OCI-M1 (cell line): ENCODE measurements at regions not wholly inside any gene's neighbourhood (a gene's known extent, or its start where the extent isn't known, plus 50 kb on each side); places are given as distances from the start of the nearest gene placed in this dataset.
"Not testable (repeated sequence)": the region's sequence is repeated elsewhere in the genome, so short reads cannot be mapped to it uniquely, and the experiment has no call there.

Experiments
- DNase-seq: peaks from one replicate; lab custom pipeline; 2025; lab: John Stamatoyannopoulos, UW

DNA sequence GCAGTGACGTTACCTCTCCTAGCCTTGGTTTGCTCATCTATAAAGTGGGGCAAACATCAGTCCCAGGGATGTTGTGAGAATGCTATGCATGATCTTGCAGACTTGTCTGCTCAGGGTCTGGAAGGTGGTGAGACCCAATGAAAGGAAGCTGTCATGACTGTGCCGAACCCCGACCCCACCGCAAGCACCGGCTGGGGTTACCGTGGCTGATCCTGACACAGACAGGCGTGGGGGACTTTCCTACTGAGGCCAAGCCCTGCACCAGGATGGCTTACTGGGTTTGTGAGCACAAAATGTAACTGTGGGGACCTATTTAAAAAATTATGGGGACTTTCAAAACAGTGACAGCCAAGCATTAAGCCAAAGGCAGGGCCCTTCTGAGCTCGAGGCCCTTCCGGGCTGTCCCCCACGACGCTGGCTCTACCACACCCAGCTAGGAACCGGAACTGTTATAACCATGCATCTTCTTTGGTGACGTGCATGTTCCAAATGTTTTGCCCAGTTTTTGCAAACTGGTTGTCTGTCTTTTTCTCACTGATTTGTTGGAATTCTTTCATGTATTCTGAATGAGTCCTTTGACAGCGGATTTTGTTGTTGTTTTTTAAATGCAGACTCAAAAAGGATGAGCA lies 76.6 kb upstream of the PMEPA1 start:
- DNase-seq = no peak

DNA sequence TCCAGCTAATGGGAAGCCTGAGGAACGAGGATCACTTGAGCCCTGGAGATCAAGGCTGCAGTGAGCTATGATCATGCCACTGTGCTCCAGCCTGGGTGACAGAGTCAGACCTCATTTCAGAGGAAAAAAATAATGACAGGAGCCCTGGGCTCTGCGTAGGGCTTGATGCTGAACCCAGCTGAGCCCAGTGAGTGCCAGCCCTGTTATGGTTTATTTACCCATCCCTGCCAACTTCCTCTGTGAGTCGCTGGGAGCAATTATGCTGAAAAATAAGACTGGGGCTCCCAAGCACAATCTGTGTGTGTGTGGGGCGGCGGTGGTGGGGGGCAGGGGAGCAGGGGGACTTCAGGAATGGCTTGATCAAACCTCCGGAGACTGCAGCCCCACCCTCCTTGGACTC lies 75.9 kb upstream of the PMEPA1 start:
- no peak for DNase-seq

- DNase-seq = no peak
These were observed 75.2 kb upstream of the PMEPA1 start for GRCh38 chr20:57785061-57785460.

- DNase-seq = no peak
These were observed 74.4 kb upstream of the PMEPA1 start for GRCh38 chr20:57783956-57784837.

GRCh38 chr20:57783196-57783595 lies 73.4 kb upstream of the PMEPA1 start:
- no peak for DNase-seq

GRCh38 chr20:57782631-57783041 lies 72.8 kb upstream of the PMEPA1 start:
- DNase-seq = no peak

DNA sequence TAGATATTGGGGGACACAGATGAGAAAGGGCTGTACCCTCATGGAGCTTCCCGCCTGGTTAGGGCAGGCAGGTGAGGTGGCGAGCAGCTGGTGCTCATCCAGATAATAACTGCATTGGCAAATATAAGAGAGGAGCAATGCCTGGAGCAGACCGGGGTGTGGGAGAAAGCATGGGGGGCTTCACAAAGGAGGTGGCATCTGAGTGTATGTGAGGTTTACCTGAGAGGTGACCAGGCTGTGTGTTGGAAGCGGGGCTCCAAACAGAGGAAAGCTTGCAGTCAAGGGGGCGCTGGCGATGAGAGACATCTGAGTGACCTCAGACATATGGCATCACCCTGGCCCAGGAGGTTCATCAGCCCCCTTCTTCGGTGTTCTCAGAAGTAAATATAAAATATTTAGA lies 72.1 kb upstream of the PMEPA1 start:
- no peak for DNase-seq

- no peak for DNase-seq
These were observed 71.1 kb upstream of the PMEPA1 start for GRCh38 chr20:57780906-57781305.

DNA sequence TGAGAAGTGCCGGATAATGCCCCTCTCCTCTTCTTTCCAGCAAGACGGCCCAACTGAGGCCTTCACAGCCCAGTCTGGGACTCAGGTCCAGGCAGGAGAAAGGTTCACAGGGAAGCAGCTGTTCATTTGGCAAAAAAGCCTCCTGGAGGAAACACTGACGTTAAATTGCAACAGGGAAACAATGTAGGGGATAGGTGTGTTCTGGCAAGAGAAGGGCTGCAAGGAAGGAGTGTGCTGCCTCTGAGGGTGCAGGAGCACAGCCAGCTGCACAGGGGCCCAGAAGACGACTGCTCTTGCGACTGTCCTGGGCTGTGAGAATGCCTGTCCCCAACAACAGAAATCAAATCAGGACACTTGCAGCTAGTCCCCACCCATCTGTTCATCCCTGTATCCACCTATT lies 70.6 kb upstream of the PMEPA1 start:
- no peak for DNase-seq

- DNase-seq = no peak
These were observed 69.7 kb upstream of the PMEPA1 start for GRCh38 chr20:57779401-57780003.

DNA sequence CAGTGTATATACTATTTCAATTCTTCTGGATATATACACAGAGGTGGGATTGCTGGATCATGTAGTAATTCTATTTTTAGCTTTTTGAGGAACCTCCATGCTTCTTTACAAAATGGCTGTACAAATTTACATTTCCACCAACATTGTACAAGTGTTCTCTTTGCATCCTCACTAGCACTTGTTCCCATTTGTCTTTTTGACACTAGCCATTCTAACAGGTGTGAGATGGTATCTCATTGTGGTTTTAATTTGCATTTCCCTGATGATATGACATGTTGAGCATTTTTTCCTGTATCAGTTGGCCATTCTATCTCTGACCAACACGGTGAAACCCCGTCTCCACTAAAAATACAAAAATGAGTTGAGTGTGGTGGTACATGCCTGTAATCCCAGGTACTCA lies 68.1 kb upstream of the PMEPA1 start:
- no peak for DNase-seq

DNA sequence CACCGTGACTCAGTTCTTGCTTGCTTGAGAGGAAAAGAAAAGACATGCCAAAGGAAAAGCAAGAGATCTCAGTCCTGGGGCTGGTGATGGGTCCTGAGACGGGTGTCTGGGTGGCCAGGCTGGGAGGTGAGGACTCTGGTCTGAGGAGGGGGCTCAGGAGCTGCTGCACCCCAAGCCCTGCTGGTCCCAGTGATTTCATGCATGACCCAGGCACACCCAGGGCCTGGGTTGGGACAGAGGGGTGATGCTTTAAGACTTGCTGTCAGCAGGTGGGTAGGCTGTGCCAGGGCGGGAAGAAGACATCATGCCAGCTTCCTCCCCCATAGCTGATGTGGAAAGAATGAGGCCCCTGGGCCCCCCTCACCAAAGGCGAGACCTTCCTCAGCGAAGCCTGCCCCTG lies 65.1 kb upstream of the PMEPA1 start:
- no peak for DNase-seq

DNA sequence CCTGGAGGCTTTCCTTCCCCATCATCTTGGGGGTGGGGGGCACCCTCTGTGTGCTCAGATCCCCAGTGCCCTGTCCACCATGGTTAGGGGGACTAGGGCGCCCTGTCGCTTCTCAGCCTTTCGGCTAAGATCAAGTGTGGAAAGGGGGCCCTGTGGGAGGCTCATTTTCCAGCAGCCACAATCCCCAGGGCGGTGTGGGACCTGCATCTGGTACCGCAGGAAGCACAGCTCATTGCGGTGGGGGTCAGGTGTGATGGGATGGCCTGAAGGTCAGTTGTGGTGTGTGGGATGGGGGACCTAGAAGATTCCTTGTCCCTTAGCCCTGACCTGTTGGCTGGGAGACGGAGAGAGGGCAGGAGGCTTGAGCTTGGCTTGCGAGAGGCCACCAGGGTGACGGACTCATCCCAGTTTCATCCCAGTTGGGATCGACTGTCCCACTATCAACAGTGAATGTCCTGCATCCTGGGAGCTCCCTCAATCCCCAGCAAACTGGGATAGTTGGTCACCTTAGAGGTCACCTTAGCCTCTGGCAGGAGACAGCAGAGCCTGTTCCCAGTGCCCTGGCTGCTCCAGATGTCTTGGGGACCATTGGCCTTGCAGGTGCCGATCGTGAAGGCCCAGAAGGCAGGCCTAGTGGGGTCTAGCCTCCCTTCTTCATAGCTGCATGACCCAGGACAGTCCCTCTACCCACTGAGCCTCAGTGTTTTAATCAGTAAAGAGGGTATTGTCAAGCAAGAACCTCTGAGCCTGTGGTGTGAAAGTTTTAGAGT lies 64.5 kb upstream of the PMEPA1 start:
- DNase-seq = no peak

GRCh38 chr20:57773059-57773815 lies 63.4 kb upstream of the PMEPA1 start:
- DNase-seq = no peak

DNA sequence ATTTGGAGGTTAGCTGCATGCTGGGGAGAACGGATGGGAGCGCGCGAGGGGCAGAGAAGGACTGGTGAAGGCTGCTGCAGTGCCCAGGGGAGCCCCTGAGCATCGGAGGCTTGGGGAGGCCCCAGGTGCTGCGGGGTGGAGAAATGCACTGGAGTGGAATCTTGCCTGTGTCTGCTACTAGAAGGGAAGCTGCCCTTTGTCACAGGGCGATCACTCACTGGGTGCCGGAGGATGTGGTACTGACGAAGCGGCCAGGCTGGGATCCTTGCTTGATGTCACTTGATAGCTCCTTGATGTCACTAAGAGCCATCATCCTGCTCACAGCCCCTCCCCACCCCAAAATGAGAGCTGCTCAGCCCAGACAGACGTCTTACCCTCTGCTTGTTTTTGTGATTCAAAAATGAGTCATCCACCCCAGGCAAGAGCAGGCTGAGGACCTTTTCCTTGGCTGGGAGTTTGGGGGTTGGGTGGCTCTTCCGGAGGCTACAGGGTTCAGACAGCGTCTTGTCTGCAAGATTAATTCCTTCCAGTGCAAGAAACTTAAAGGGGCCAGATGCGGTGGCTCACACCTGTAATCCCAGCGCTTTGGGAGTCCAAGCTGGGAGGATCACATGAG lies 62.6 kb upstream of the PMEPA1 start:
- DNase-seq = no peak

DNA sequence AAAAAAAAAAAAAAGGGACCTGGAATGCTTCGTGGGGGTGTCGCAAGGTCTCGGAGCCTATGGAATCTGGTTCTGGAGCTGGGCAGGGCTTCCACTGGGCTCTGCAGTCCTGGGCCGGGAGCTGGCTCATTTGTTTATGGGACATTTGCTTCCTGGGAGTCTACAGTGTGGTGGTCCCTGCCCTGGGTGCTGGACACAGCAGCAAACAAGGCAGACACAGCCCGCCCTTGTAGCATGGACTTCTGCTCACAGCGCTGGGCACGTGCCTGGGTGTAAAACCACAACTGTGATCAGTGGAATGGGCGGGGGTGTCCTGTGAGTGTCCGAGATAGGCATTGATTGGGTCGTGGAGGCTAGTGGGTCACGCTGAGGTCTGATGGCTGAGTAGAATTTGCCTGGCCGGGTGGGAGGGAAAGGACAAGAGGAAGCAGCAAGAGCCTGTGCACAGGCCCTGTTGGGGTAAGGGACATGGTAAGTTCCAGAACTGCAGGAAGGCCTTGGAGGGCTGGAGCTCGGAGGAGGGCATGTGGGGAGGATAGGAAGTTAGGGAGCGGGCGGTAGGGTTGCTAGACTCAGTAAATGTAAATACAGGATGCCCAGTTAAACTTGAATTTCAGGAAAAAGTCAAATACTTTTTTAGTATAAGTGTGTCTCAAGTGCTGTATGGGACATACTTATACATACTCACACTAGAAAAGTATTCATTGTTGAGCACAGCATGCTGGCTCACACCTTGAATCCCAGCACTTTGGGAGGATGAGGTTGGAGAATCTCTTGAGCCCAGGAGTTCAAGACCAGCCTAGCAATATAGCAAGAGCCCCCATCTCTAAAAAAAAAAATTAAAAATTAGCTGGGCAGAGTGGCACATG lies 61.3 kb upstream of the PMEPA1 start:
- DNase-seq = no peak

DNA sequence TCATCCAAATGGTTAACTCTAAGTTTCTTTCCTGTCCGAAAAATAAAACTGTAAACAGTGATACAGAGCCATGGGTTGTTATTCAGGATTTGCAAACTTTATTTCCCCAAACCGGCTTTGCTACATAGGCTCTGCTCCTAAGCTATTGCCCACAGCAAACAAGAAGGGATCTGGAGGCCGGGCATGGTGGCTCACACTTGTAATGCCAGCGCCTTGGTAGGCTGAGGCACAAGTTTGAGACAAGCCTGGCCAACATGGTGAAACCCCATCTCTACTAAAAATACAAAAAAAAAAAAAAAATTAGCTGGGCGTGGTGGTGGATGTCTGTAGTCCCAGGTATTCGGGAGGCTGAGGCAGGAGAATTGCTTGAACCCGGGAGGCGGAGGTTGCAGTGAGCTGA lies 60.6 kb upstream of the PMEPA1 start:
- DNase-seq = not testable (repeated sequence)

DNA sequence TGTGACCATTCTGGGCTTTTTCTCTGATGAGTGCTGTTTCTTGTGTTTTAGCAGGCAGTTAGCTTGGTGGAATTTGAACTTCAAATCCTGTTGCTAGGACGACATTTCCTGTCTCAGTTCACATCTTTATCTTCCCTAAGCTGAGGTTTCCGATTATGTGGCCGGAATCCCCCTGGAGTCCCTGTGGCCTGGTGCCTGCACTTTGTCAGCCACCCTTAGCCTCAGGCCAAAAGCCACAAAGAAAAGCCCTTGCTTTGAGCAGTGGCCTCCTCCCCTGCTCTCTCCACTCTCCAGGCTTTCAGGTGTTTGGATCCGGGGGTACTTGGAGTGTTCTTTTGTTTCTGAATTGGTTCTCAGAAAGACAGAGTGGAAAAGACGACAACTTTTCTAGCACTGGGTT lies 59.9 kb upstream of the PMEPA1 start:
- no peak for DNase-seq

- no peak for DNase-seq
These were observed 58.7 kb upstream of the PMEPA1 start for GRCh38 chr20:57768519-57768918.

DNA sequence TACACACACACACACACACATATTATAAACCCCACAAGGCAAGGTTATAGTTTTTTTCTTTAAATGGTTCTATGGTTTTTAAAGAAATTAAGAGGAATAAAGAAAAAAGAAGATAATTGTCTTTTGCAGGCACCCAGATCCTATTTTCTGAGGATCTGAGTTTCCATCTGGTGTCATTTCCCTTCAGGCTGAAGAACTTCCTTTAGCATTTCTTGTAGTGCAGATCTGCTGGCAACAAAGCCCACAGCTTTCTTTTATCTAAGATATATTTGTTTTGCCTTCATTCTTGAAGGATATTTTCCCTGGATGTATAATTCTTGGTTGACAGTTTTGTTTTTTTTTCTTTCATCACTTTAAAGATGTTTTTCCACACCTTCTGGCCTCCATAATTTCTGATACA lies 57.6 kb upstream of the PMEPA1 start:
- DNase-seq = no peak
